ENCODE measurements at regions not wholly inside any gene's neighbourhood (a gene's known extent, or its start where the extent isn't known, plus 50 kb on each side); places are given as distances from the start of the nearest gene placed in this dataset.
"Not testable (repeated sequence)": the region's sequence is repeated elsewhere in the genome, so short reads cannot be mapped to it uniquely, and the experiment has no call there.

DNA sequence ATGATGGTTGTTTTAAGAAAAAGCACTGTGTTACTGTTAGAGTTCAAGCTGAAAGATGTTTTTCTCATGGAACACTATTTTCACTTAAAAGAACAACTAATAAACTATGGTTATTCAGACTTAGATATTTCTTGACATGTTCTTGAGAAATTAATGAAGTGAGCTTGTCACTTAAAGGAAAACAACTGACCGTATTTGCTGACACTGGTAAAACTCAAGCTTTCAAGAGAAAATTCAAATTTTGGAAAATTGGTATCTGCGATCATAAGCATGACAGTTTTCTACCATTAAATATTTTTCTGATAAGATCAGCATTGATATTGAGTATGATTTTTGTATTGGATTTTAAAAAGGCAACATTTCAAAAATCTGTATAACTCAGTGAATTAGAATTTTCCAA lies 549.5 kb upstream of the ACTRT1 start:
- no peak for DNase-seq

DNA sequence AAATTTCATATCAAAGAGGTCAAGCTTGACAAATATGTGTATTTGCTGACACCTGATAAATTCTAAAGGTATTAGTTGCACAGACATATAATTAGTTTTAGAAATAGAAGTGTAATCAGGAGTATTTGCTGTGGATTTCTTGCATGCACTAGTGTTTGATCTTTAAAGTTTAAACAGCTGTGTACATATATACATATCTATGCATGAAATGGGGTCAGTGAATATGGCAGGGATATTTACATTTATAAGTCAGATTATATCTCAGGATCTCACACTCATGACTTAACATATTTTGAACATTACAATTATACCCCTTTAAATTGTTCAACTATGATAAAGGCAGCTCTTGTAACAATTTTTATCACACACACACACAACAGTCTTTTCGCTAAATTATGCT lies 547.4 kb upstream of the ACTRT1 start:
- DNase-seq, result no peak

DNA sequence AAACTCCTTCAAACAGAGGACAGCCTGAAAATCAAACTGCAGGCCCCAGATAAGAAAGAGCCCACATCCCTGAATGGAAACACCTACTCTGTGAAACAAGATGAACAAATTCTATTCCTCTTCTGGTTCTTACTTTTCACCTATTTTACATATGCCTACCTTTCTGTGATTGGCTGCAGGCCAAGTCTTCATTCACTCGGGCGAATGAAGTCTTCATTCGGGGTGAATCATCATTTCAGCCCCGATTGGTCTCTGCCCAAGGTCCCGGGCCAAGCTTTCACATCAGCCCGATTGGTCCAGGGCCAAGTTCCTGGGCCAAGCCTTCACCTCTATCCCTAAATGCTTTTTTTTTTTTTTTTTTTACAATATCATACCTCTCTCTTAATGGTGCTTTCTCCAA lies 529.8 kb upstream of the ACTRT1 start:
- DNase-seq, result no peak

DNA sequence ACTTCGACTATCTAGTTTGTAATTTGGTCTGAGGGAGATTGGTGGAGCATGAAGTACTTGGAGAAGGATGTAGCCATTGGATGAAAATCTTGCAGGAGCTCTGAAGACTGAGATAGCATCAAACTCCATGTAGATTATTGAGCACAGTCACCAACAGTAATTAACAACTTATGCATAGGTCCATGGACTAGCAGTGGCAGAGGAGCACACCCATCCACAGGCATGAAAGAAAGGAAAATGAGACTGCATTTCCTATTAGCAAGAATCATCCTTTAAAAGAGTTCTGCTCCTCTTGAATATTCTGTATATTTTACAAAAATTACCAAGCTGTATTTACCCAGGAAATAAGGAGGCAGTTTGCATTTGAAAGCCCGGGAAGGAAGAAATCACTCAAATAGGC lies 529.4 kb upstream of the ACTRT1 start:
- DNase-seq, result no peak

DNA sequence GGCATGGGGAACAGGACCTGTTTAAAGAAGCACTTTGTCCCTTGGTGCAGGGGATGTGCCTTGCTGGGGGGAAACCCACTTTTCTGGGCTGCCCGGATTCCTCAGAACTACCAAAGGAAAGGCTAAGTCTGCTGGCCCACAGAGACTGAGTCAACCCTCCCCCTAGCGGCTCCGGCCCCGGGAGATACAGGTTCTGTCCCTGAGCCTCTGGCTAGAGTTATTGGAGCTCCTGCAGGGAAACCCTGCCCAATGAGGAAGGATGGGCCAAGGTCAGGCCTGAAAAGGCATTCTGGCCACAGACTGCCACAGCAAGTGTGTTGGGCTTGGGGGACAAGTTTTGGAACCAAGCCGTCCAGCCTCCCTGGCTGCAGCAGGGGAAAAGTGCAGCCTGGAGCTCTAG lies 490.9 kb upstream of the ACTRT1 start:
- DNase-seq, result no peak

DNA sequence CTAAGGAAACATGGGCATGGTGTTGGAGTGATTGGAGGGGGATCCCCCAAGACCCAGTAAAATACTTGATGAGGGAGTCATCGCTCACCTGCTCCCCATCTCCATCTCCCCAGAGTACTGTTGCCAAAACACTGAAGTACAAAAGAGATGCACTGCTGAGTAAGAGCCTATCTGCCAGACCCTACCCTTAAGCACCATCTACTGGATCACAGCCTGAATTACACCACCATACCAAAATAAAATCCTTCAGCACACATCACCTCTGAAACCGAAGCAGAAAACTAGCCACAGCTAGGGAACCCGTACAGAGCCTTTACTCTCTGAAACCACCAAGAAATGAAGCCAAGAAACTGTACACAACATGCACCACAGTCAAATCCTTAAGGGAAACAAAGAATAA lies 466.3 kb upstream of the ACTRT1 start:
- no peak for DNase-seq

DNA sequence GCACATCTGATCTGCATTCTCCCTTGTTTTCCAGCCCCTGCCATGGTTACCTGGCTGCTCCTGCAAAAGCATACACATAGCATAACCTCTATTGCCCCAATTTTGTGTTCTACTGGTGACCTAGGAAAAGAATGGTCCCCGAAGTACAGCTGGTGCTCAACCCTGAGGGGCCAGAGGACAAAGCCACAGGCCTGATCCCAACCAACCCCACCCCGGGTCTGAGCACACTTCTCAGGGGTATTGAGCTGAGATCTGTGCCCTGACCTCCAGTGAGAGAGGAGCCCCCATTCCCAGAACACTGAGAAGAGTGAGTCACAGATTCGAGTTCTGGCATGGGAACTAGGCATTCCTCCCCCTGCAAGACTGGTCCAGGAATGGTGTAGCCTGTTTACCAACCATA lies 465.5 kb upstream of the ACTRT1 start:
- DNase-seq, result no peak

DNA sequence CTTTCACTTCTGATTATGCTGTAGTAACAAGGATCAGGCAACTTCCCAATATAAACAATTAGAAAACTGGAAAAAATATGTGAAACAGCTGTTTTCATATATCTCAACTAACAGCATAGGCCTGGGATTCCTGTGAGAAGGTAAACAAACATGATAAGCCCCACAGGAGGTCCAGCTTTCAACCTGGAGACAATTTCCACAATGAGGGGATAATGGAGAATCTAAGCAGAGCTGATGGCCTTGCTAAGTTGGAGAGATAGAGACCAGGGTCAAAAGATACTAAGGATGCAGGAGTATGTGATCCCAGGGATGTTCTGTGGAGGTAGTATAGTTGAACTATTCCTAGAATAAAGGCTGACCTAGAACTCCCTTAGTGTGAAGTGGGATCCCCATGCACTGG lies 452.3 kb upstream of the ACTRT1 start:
- DNase-seq, result no peak

DNA sequence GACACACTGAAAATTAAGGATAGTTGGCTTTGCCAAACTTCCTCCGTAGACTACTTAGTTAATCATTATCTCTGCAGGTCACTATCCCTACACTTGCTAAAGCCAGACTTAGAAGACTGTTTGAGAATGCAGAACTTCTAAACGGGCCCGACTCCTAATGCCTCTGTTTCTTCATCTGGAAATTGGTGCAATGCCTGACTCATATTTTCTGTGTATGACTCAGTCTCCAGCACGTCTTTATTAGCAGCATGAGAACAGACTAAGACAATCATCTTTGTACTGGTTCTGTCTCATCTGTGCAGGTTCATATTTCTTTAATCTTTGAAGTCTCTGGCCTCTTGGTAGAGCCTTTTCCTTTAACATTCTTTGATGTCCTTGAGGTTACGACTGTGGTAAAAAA lies 411.9 kb upstream of the ACTRT1 start:
- no peak for DNase-seq

DNA sequence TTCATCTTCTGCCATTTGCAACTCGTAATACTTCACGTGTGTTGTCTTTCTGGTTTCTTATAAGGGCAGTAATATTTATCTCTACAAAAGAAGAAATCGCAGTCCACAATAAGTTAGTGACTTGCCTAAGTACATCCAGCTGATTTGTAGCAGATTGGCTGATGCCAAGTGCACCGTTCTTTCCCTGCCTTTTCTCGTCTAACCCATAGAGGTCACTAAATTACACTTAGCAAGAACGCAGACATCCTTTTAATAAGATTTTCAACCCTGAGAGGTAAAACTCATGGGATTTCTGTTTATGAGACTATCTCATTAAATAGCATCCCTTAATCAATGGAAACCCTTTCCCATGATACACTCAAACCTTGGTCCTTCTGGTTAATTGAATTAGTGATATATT lies 408.6 kb upstream of the ACTRT1 start:
- no peak for DNase-seq

DNA sequence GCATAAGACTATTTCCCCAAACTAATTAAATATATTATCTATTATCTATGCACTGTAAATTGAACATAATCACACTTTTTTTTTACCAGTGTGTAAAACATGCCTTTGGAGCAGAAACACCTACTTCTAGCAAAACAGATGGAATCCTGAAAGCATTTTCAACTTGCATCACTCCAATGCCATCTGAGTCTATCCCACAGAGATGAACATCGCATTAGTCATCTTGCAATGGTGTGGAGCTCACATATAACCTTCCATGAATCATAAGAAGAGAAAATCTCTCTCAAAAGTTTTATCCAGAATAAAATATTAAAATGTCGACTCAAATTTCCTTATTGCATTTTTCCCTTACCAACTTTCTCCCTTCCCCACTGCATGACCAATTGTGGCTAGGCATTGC lies 406.7 kb upstream of the ACTRT1 start:
- DNase-seq, result no peak

DNA sequence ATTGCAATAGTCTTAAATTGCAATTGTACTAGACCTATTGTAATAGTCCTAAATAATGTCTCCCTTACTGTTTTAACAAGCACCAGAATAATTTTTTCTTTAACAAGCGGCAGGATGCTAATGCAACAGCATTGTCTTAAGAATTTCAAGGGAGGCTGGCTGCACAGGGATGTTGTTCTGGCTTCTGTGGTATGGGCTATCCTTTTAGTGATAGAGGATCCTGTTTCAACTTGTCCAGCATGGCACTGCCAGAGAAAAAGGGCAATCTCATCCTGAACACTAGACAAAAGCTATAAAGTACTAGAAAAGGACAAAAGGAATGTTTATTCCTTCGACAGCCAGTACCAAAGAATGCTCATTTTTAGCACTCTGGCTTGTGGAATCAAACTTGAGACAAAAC lies 405.5 kb upstream of the ACTRT1 start:
- DNase-seq, result no peak

DNA sequence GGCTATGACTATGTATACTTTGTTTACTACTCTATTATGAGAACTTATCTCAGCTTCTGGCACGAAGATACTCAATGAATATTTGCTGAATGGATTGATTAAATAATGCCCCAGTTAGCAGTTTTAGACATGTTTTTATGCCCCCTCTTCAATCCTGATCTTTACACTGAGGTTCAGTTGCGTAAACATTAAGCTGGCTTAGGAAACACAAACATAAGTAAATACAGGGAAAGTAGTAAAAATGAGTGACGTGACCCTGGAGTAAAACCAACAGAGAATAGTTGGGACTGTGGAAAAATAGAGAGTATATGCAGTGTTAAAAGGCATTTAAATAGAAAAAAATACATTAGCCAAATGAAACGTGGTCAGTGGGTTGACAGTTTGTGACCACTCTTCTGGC lies 387.0 kb upstream of the ACTRT1 start:
- DNase-seq, result no peak

DNA sequence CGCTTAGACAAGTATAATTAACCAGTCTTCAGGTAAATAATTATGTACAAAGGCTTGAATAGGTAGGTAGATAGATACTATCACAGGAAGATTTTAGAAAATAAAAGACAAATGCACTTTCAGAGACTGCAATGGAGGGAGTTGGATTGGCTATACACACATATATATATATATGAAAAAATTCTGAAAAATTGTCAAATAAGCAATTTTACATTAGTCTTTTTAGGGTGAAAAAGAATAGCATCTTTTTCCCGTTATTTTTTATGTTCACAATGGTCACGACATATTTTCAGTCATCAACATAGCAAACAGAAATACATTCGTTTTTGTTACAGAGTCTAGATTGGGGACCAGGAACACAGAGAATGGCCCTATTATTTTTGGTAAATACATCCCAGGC lies 385.9 kb upstream of the ACTRT1 start:
- DNase-seq, result no peak

DNA sequence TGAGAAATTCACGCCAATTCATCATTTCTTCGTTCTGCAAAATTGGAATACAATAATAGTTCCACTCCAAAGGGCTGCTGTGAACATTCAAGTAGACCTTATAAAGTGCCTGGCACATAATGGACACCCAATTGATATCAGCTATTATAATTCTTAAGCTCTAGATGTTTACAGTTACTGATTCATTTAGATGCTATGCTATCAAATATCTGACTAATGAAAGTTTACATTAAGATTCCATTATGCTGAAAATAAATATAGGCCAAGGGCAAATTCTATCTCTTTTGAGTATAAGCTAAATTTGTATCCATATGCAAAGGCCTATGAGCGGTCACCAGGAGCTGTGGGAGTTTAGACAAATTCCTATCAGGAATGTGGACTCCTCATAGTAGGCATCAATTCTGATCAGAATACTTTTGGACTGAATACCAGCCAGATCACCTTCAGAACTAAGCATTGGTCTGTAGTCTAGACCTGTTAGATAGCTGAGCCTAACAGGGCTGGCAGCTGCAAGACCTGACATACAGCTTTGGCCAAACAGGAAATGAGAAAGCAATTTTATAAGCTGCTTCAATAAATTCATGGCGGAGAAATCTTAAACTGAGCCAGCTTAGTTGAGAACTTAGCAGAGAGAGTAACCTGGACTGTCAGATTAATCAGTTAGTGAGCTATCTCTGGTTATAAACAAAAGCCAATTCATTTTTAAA lies 384.3 kb upstream of the ACTRT1 start:
- no peak for DNase-seq

DNA sequence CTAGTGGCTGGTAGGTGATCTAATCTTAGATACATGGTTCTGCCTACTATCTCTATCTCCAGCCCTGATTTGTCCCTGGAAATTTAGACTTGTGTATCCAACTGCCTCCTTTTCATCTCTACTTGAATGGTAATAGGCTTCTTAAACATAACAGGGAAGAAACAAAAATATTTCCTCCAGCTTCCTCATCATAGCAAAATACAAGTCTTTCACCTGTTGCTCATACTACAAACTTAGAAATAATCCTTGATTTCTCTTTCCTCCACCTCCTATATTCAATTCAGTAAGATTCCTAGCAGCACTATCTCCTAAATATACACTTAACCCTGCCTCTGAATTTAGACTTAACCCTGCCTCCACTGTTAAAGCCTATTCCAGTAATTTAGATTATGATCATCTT lies 373.3 kb upstream of the ACTRT1 start:
- DNase-seq, result no peak

DNA sequence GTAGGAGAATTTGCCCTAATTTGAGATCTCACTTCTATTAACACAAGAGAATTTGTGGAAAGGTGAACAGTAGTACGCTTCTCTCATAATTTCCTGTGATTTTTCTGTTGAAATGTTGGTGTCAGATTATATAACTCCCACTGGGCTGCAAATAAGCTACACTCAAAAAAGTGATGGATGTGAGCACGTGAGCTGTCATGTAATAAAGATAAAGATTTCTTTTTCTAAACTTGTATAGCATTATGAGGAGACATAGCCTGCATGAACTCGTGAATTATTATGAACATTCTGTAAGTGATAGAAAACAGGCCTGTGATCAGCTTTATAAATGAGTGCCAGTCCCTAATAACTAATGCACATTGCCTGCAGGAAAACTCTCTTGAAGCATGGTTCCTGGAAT lies 356.6 kb upstream of the ACTRT1 start:
- DNase-seq, result no peak

DNA sequence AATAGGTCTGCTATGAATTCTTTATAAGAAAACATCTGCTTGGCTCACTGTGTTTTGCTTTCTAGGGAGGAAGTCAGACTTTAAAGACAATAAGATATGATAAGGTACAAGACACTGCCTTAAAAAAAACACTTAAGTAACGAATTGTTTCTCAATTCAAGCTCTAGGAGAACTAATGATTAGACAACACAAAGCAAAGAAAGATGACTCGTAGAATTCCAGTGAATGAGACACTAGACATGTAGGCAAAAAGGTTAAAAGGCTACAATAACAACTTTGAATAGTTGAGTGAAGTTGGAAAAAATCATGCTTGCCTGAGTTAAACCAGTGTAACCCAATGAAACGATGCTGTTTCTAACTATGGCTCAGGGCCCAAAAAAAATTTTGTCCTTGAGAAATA lies 344.4 kb upstream of the ACTRT1 start:
- DNase-seq, result no peak

DNA sequence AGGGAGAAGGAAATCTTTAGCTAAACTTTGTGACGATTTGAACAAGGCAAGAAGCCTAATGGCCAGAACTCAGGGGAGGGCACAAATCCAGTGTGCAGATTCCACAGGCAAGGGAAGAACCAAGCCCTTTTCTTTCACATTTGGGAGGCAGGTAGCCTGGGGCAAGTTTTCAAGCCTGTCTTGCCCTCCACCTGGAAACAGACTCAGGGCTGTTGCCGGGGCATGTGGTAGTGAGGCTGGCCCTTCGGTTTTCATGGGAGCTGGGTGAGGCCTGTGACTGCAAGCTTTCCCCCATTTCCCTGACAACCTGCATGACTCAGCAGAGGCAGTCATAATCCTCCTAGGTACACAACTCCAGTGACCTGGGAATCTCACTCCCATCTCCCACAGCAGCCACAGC lies 331.6 kb upstream of the ACTRT1 start:
- not testable (repeated sequence) for DNase-seq

DNA sequence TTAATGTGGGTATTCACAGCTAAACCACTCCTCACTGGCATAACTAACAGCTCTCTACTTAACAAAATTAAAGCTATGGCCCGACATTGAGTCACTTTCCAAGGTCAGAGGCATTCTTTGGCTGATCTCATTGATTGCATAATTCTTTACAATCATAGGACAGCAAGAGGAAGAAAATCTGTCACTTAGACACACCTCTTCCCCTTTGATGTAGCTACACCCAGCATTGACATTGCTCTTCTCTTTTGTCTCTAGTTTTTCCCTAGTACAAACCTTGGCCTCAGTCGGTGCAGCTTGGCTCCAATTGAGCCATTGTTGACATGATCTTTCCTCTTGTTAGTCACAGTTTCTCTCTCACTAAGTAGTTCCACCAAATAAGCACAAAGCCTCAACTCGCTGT lies 313.3 kb upstream of the ACTRT1 start:
- DNase-seq, result no peak

DNA sequence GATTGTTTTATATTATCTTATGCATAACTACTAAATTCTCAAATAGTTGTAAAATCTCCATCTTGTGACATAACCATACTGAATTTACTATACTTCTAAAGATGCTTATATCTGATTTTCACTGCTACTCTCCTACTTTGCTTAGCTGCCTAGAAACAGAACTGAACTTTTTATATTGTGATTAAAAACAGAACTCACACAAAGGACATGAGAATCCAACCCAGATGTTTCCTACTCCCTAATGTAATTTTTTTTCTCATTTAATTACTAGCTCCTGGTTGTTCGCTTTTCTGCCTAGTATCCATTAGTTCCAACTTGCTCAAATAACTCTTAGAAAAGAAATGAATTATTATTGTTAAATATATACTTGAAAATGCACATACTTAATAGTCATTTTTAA lies 283.5 kb upstream of the ACTRT1 start:
- no peak for DNase-seq

DNA sequence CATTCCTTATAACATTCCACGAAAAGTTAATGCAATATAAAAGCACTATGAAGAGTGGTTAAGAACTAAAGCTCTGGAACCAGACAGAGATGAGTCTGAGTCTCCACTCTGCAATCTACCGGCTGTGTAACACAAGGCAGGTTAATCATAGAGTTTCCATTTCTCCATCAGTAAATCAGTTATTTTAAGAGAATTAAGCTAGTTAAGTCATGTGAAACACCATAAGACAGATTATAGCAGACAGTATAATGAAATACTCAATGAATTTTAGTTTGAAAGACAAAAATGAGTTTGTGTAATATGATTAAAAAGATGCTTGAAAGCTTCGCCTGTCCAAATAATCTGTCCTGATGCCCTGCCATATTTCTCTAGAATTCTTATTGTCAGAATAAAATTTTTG lies 282.6 kb upstream of the ACTRT1 start:
- no peak for DNase-seq

DNA sequence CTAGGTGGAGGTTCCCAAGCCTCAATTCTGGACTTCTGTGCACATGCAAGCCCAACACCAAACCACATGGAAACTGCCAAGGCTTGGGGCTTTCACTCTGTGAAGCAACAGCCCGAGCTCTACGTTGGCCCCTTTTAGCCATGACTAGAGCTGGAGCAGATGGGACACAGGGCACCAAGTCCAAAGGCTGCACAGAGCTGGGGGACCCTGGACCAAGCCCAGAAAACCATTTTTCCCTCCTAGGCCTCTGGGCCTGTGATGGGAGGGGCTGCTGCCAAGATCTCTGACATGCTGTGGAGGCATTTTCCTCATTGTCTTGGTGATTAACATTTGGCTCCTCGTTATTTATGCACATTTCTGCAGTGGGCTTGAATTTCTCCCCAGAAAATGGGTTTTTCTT lies 258.7 kb upstream of the ACTRT1 start:
- DNase-seq, result no peak

DNA sequence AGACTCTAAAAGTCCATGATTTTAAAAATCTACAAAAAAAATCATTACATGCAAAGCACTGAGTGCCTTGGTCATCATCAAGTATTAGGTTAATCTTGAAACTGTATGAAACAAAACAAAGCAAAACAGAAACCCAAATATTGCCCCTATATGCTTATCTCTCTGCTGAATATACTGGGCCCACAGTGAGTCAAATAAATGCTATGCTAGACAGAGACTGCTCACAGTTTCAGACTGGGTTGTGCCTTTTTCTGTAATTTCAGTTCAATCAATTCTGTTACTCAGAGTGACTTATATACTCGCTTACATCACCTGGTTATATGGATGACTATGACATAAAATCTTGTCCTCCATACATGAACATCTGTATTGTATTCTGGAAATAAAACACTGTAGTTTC lies 257.1 kb upstream of the ACTRT1 start:
- DNase-seq, result no peak

DNA sequence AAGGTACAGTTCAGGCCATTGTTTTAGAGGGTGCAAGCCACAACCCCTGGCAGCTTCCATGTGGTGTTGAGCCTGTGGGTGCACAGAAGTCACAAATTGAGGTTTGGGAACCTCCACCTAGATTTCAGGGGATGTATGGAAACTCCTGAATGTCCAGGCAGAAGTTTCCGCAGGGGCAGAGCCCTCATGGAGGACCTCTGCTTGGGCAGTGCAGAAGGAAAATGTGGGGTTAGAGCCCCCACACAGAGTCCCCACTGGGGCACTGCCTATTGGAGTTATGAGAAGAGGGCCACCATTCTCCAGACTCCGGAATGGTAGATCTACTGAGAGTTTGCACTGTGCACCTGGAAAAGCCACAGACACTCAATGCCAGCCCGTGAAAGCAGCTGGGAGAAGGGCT lies 242.0 kb upstream of the ACTRT1 start:
- no peak for DNase-seq

DNA sequence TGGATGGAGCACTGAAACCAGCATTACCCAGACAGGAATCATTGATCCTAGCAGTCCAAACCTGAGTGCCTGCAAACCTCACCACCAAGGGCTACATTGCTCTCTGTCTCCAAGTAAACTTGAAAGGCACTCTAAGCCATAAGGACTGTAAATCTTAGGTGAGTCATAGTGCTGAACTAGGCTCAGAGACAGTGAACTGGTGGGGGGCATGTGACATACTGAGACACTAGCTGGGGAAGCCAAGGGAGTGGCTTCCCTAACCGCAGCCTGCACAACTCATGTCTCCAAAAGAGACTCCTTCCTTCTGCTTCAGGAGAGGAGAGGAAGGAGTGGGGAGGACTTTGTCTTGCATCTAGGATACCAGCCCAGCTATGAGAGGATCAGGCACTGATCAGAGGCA lies 235.5 kb upstream of the ACTRT1 start:
- DNase-seq, result no peak
